Smooth muscle cell (in vitro differentiated cells): ENCODE measurements at regions not wholly inside any gene's neighbourhood (a gene's known extent, or its start where the extent isn't known, plus 50 kb on each side); places are given as distances from the start of the nearest gene placed in this dataset.
"Not testable (repeated sequence)": the region's sequence is repeated elsewhere in the genome, so short reads cannot be mapped to it uniquely, and the experiment has no call there.

ENCODE experiments used
- DNase-seq: peaks from one replicate; lab custom pipeline; 2025; ENCODE audit not compliant: unreplicated experiment; lab: John Stamatoyannopoulos, UW
- H2AFZ ChIP-seq: fragments of 200-600 bp; sonication (generic); 2 replicates; pipeline ENCODE4 v1.6.0; 2016; ENCODE audit warnings: antibody characterized with exemption, low read depth, mild to moderate bottlenecking
- H3F3A ChIP-seq: fragments of 200-600 bp; sonication (generic); 2 replicates; pipeline ENCODE4 v1.6.0; 2017; ENCODE audit warnings: antibody characterized with exemption, low read depth
- H3K27ac ChIP-seq: fragments of 200-600 bp; sonication (generic); 2 replicates; pipeline ENCODE4 v1.5.1; 2016; ENCODE audit warnings: low read depth, mild to moderate bottlenecking
- H3K27me3 ChIP-seq: fragments of 200-600 bp; sonication (generic); 2 replicates; pipeline ENCODE4 v1.6.1; 2016; ENCODE audit warnings: low read depth, mild to moderate bottlenecking
- H3K36me3 ChIP-seq: fragments of 200-600 bp; sonication (generic); 2 replicates; pipeline ENCODE4 v1.5.1; 2016; ENCODE audit warnings: low read depth
- H3K4me1 ChIP-seq: fragments of 200-600 bp; sonication (generic); 2 replicates; pipeline ENCODE4 v1.5.1; 2016; ENCODE audit warnings: low read depth
- H3K4me2 ChIP-seq: fragments of 200-600 bp; sonication (generic); 2 replicates; pipeline ENCODE4 v1.6.0; 2016; ENCODE audit warnings: mild to moderate bottlenecking
- H3K4me3 ChIP-seq: fragments of 200-600 bp; sonication (generic); 2 replicates; pipeline ENCODE4 v1.5.1; 2016; ENCODE audit warnings: mild to moderate bottlenecking
- H3K79me2 ChIP-seq: fragments of 200-600 bp; sonication (generic); 2 replicates; pipeline ENCODE4 v1.6.0; 2016; ENCODE audit warnings: low read depth, mild to moderate bottlenecking
- H3K9ac ChIP-seq: fragments of 200-600 bp; sonication (generic); 2 replicates; pipeline ENCODE4 v1.6.0; 2016; ENCODE audit warnings: low read depth
- H3K9me3 ChIP-seq: fragments of 200-600 bp; sonication (generic); replicated peaks from 2 replicates; pipeline ENCODE4 v1.5.1; 2016; ENCODE audit warnings: low read depth
- H4K20me1 ChIP-seq: fragments of 200-600 bp; sonication (generic); 2 replicates; pipeline ENCODE4 v1.6.0; 2016; ENCODE audit warnings: low read depth
- WGBS: methylation state at CpG from one replicate; pipeline ENCODE4 v1.1.7; 2016; ENCODE audit warnings: low lambda C conversion rate; 5-methylcytosine and 5-hydroxymethylcytosine counted together
- TF ChIP-seq, protein P1 (sequence below): fragments of 200-600 bp; sonication (generic); IDR thresholded peaks from 2 replicates; pipeline ENCODE4 v1.5.1; 2017; ENCODE audit warnings: borderline replicate concordance, mild to moderate bottlenecking, antibody characterized with exemption; ENCODE audit not compliant: insufficient read depth, poor library complexity, severe bottlenecking

DNA sequence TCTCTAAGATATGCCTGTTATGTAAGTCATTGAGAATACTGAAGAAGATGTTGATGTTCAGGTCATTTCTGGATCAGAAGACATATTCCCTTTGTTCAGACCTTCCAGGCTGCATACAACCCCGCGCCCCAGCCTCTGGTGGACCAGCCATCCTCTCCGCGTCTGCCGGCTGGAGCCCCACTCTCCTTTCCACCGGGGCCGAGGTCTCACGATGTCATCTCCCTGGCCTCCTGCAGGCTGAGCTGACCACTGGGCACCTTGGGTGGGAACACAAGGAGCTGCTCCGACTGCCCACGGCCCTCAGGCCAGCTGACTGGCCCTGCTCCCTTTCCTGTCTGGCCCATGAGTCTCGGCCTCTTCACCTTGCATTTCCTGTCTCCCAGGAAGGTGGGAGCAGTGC, 124.6 kb downstream of the SHANK2 start:
- Histone ChIP-seq H3K27ac (no peak overlapping the region), H3K27me3 (no peaks in the 10 kb centered on the region), H2AFZ (no peak overlapping the region), H3K4me3 (no peak overlapping the region), H3K36me3 (no peaks in the 10 kb centered on the region), H4K20me1 (no peaks in the 10 kb centered on the region), H3K9ac (no peak overlapping the region), H3K79me2 (no peaks in the 10 kb centered on the region), H3K4me2 (no peak overlapping the region), H3K4me1 (peaks cover 26% of the 10 kb centered on the region), H3K9me3 (no peaks in the 10 kb centered on the region), H3F3A (peaks cover 14% of the 10 kb centered on the region)
- TF ChIP-seq, protein P1, sequence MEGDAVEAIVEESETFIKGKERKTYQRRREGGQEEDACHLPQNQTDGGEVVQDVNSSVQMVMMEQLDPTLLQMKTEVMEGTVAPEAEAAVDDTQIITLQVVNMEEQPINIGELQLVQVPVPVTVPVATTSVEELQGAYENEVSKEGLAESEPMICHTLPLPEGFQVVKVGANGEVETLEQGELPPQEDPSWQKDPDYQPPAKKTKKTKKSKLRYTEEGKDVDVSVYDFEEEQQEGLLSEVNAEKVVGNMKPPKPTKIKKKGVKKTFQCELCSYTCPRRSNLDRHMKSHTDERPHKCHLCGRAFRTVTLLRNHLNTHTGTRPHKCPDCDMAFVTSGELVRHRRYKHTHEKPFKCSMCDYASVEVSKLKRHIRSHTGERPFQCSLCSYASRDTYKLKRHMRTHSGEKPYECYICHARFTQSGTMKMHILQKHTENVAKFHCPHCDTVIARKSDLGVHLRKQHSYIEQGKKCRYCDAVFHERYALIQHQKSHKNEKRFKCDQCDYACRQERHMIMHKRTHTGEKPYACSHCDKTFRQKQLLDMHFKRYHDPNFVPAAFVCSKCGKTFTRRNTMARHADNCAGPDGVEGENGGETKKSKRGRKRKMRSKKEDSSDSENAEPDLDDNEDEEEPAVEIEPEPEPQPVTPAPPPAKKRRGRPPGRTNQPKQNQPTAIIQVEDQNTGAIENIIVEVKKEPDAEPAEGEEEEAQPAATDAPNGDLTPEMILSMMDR = no peak
- no peak for DNase-seq
- 92% methylated on average over 11 of the region's 11 CpGs for WGBS

DNA sequence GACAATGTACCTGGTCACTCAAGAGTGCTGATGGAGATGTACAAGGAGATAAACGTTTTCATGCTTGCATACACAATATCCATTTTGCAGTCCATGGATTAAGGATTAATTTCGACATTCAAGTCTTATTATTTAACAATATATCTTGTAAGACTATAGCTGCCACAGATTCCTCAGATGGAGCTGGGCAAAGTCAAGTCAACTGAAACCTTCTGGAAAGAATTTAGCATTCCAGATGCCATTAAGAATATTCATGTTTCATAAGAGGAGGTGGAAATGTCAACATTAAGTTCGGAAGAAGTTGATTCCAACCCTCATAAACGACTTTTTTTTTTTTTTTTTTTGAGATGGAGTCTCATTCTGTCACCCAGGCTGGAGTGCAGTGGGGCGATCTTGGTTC, 126.0 kb downstream of the SHANK2 start:
- H3F3A ChIP-seq, H3K4me3 ChIP-seq, H3K27ac ChIP-seq, H4K20me1 ChIP-seq, H3K9ac ChIP-seq, H2AFZ ChIP-seq, H3K9me3 ChIP-seq, H3K27me3 ChIP-seq, H3K79me2 ChIP-seq, H3K36me3 ChIP-seq, H3K4me2 ChIP-seq, DNase-seq: not testable (repeated sequence)
- peaks cover 14% of the 10 kb centered on the region for H3K4me1 ChIP-seq
- 74% methylated on average over 4 of the region's 5 CpGs for WGBS

DNA sequence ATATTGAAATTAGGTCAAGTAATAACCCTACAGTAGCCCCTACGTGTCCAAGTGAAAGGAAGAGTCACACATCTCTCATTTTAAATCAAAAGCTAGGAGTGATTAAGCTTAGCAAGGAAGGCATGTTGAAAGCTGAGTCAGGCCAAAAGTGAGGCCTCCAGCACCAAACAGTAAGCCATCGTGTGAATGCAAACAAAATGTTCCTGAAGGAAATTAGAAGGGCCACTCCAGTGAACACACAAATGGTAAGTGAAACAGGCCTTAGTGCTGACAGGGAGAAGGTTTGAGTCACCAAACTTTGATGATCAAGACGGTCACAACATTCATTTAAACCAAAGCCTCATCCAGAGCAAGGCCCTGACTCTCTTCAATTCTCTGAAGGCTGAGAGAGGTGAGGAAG, 127.2 kb downstream of the SHANK2 start:
- Histone ChIP-seq H3K79me2 (no peaks in the 10 kb centered on the region), H3F3A (no peaks in the 10 kb centered on the region), H2AFZ (no peak overlapping the region), H4K20me1 (no peaks in the 10 kb centered on the region), H3K4me1 (peaks cover 4% of the 10 kb centered on the region), H3K9me3 (no peaks in the 10 kb centered on the region), H3K27ac (no peak overlapping the region), H3K36me3 (no peaks in the 10 kb centered on the region), H3K9ac (no peak overlapping the region), H3K4me3 (no peak overlapping the region), H3K27me3 (no peaks in the 10 kb centered on the region), H3K4me2 (no peak overlapping the region)
- no peak for DNase-seq
- 68% methylated on average over 3 of the region's 3 CpGs for WGBS
- TF ChIP-seq, protein P1 = no peak

DNA sequence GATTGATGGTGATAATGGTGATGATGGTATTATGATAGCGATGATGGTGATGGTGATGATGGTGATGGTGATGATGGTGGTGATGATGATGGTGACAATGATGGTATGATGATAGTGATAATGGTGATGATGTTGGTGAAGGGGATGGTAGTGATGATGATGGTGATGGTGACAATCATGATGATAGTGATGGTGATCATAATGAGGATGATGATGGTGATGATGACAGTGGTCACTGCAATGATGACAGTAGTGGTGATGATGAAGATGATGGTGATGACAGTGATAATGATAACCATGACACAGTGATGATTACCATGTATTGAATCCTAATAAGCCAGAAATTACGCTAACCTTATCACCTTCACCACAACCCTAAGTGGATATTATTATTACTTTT, 128.2 kb downstream of the SHANK2 start:
- Histone ChIP-seq H3K4me2 (no peak overlapping the region), H3K9ac (no peak overlapping the region), H4K20me1 (no peaks in the 10 kb centered on the region), H3K79me2 (no peaks in the 10 kb centered on the region), H3K4me3 (no peak overlapping the region), H3K4me1 (no peaks in the 10 kb centered on the region), H3K27me3 (no peaks in the 10 kb centered on the region), H3K36me3 (no peaks in the 10 kb centered on the region), H2AFZ (no peak overlapping the region), H3K27ac (no peak overlapping the region), H3F3A (no peaks in the 10 kb centered on the region), H3K9me3 (no peaks in the 10 kb centered on the region)
- 100% methylated on average over 2 of the region's 2 CpGs for WGBS
- TF ChIP-seq, protein P1 = no peak
- no peak for DNase-seq
